Trophoblast cell (in vitro differentiated cells and primary cell): ENCODE measurements at regions not wholly inside any gene's neighbourhood (a gene's known extent, or its start where the extent isn't known, plus 50 kb on each side); places are given as distances from the start of the nearest gene placed in this dataset.

Experiments
- DNase-seq, 2 donors: peaks; one replicate each; pipeline ENCODE4 v3.0.0-alpha.2; 2016
- H2AFZ ChIP-seq: 2 replicates; pipeline ENCODE4 v1.6.1; 2013; ENCODE audit warnings: low read length, moderate library complexity, mild to moderate bottlenecking; ENCODE audit not compliant: insufficient read depth, poor library complexity
- H2AK5ac ChIP-seq: 2 replicates; pipeline ENCODE4 v1.6.1; 2013; ENCODE audit warnings: mild to moderate bottlenecking, low read length
- H2BK120ac ChIP-seq: 2 replicates; pipeline ENCODE4 v1.6.1; 2013; ENCODE audit warnings: low read length, mild to moderate bottlenecking, moderate library complexity; ENCODE audit not compliant: insufficient read depth, poor library complexity
- H2BK12ac ChIP-seq: 2 replicates; pipeline ENCODE4 v1.6.1; 2013; ENCODE audit warnings: mild to moderate bottlenecking, low read length, moderate library complexity
- H2BK5ac ChIP-seq: 2 replicates; pipeline ENCODE4 v1.6.1; 2013; ENCODE audit warnings: low read length, low read depth, moderate library complexity, mild to moderate bottlenecking; ENCODE audit not compliant: poor library complexity
- H3K14ac ChIP-seq: 2 replicates; pipeline ENCODE4 v1.6.1; 2013; ENCODE audit warnings: mild to moderate bottlenecking, low read length
- H3K18ac ChIP-seq: 2 replicates; pipeline ENCODE4 v1.6.1; 2013; ENCODE audit warnings: mild to moderate bottlenecking, low read length
- H3K23ac ChIP-seq: 2 replicates; pipeline ENCODE4 v1.6.1; 2013; ENCODE audit warnings: low read length
- H3K27ac ChIP-seq: 2 replicates; pipeline ENCODE4 v1.5.1; 2013; ENCODE audit warnings: low read depth, mild to moderate bottlenecking, inconsistent platforms, low read length, moderate library complexity
- H3K27me3 ChIP-seq: 2 replicates; pipeline ENCODE4 v1.6.1; 2013; ENCODE audit warnings: inconsistent platforms, mild to moderate bottlenecking, low read length, moderate library complexity; ENCODE audit not compliant: insufficient read depth
- H3K36me3 ChIP-seq, 2 experiments: 1 replicate in 1 of 2; 2 replicates in 1 of 2; pipeline ENCODE4 v1.6.1; 2013; ENCODE audit warnings: low read length in 2 of 2, mild to moderate bottlenecking in 2 of 2, moderate library complexity in 1 of 2; ENCODE audit not compliant: insufficient read depth in 2 of 2, control insufficient read depth in 1 of 2
- H3K4ac ChIP-seq: 2 replicates; pipeline ENCODE4 v1.6.1; 2013; ENCODE audit warnings: low read depth, mild to moderate bottlenecking, low read length, moderate library complexity
- H3K4me1 ChIP-seq, 2 experiments: 1 replicate in 1 of 2; 2 replicates in 1 of 2; pipeline ENCODE4 v1.6.1; 2013; ENCODE audit warnings: low read length in 2 of 2, mild to moderate bottlenecking in 2 of 2, moderate library complexity in 1 of 2; ENCODE audit not compliant: insufficient read depth in 2 of 2, control insufficient read depth in 1 of 2
- H3K4me2 ChIP-seq: 2 replicates; pipeline ENCODE4 v1.6.1; 2013; ENCODE audit warnings: inconsistent platforms, mild to moderate bottlenecking, low read length, moderate library complexity
- H3K4me3 ChIP-seq: 2 replicates; pipeline ENCODE4 v1.5.1; 2013; ENCODE audit warnings: mild to moderate bottlenecking, low read depth, low read length, inconsistent platforms
- H3K79me1 ChIP-seq: one replicate; pipeline ENCODE4 v1.6.1; 2013; ENCODE audit warnings: low read length
- H3K79me2 ChIP-seq: 2 replicates; pipeline ENCODE4 v1.6.1; 2013; ENCODE audit warnings: low read length, mild to moderate bottlenecking; ENCODE audit not compliant: control insufficient read depth, insufficient read depth, poor library complexity
- H3K9ac ChIP-seq: 2 replicates; pipeline ENCODE4 v1.6.1; 2013; ENCODE audit warnings: mild to moderate bottlenecking, low read length
- H3K9me3 ChIP-seq: 2 replicates; pipeline ENCODE4 v1.6.1; 2013; ENCODE audit warnings: low read depth, mild to moderate bottlenecking, control low read depth, inconsistent platforms, low read length; ENCODE audit not compliant: insufficient read depth
- H4K12ac ChIP-seq: 2 replicates; pipeline ENCODE4 v1.6.1; 2013; ENCODE audit warnings: low read depth, mild to moderate bottlenecking, low read length, moderate library complexity
- H4K8ac ChIP-seq: 2 replicates; pipeline ENCODE4 v1.6.1; 2013; ENCODE audit warnings: low read depth, mild to moderate bottlenecking, low read length, moderate library complexity
- H4K91ac ChIP-seq: one replicate; pipeline ENCODE4 v1.6.1; 2013; ENCODE audit warnings: low read depth, mild to moderate bottlenecking, low read length, moderate library complexity
- WGBS: extraction: QIAGEN DNeasy Blood & Tissue Kit; methylation state at CpG from one replicate; pipeline ENCODE4 v1.1.7; 2013; ENCODE audit warnings: missing lambda C conversion rate; ENCODE audit not compliant: insufficient read length, insufficient coverage; ENCODE audit errors: extremely low coverage; 5-methylcytosine and 5-hydroxymethylcytosine counted together

GRCh38 chr2:33681364-33681757, 82.3 kb upstream of the FAM98A start:
- no peak overlapping the region for H2BK5ac ChIP-seq
- H3K27ac ChIP-seq = no peak overlapping the region
- H3K9ac ChIP-seq = no peak overlapping the region
- no peak overlapping the region for H3K4me3 ChIP-seq
- H3K14ac ChIP-seq = no peak overlapping the region
- no peak overlapping the region for H2BK12ac ChIP-seq
- H3K4me1 ChIP-seq = no peaks in the 10 kb centered on the region
- no peaks in the 10 kb centered on the region for H3K27me3 ChIP-seq
- no peaks in the 10 kb centered on the region for H3K79me1 ChIP-seq
- H3K36me3 ChIP-seq = no peaks in the 10 kb centered on the region
- no CpG with 5 or more reads among the region's 1 CpG for WGBS
- H3K9me3 ChIP-seq = no peaks in the 10 kb centered on the region
- H2AK5ac ChIP-seq = no peak overlapping the region
- no peak overlapping the region for H3K18ac ChIP-seq
- no peak overlapping the region for H2BK120ac ChIP-seq
- H3K23ac ChIP-seq = no peak overlapping the region
- no peak overlapping the region for H3K4me2 ChIP-seq
- DNase-seq = peak in 1 of 2 donors; percentile 13
- no peak overlapping the region for H4K12ac ChIP-seq
- H2AFZ ChIP-seq = no peak overlapping the region
- H4K8ac ChIP-seq = no peak overlapping the region
- H4K91ac ChIP-seq = no peak overlapping the region
- no peak overlapping the region for H3K4ac ChIP-seq
- no peaks in the 10 kb centered on the region for H3K79me2 ChIP-seq

GRCh38 chr2:33680644-33681363, 81.7 kb upstream of the FAM98A start:
- no peaks in the 10 kb centered on the region for H3K36me3 ChIP-seq
- H2BK12ac ChIP-seq = no peak overlapping the region
- H3K23ac ChIP-seq = no peak overlapping the region
- no peaks in the 10 kb centered on the region for H3K79me1 ChIP-seq
- H3K4ac ChIP-seq = no peak overlapping the region
- no peak for DNase-seq
- no peak overlapping the region for H3K9ac ChIP-seq
- no peak overlapping the region for H2AFZ ChIP-seq
- H2AK5ac ChIP-seq = no peak overlapping the region
- no peak overlapping the region for H4K8ac ChIP-seq
- no peak overlapping the region for H3K27ac ChIP-seq
- H4K12ac ChIP-seq = no peak overlapping the region
- no peaks in the 10 kb centered on the region for H3K4me1 ChIP-seq
- no peak overlapping the region for H3K4me3 ChIP-seq
- H3K9me3 ChIP-seq = no peaks in the 10 kb centered on the region
- no peak overlapping the region for H2BK120ac ChIP-seq
- no CpG with 5 or more reads among the region's 12 CpGs for WGBS
- H2BK5ac ChIP-seq = no peak overlapping the region
- no peaks in the 10 kb centered on the region for H3K79me2 ChIP-seq
- no peak overlapping the region for H3K14ac ChIP-seq
- no peak overlapping the region for H4K91ac ChIP-seq
- no peak overlapping the region for H3K18ac ChIP-seq
- no peaks in the 10 kb centered on the region for H3K27me3 ChIP-seq
- no peak overlapping the region for H3K4me2 ChIP-seq

GRCh38 chr2:33678436-33678835, 79.3 kb upstream of the FAM98A start:
- Histone ChIP-seq H3K18ac (no peak overlapping the region), H3K27ac (no peak overlapping the region), H4K8ac (no peak overlapping the region), H3K4me2 (no peak overlapping the region), H3K79me2 (no peaks in the 10 kb centered on the region), H3K27me3 (no peaks in the 10 kb centered on the region), H2BK12ac (no peak overlapping the region), H3K4ac (no peak overlapping the region), H3K9me3 (no peaks in the 10 kb centered on the region), H3K23ac (no peak overlapping the region), H2BK120ac (no peak overlapping the region), H3K36me3 (no peaks in the 10 kb centered on the region), H3K79me1 (no peaks in the 10 kb centered on the region), H2BK5ac (no peak overlapping the region), H2AFZ (no peak overlapping the region), H4K91ac (no peak overlapping the region), H4K12ac (no peak overlapping the region), H3K4me3 (no peak overlapping the region), H2AK5ac (no peak overlapping the region), H3K9ac (no peak overlapping the region), H3K4me1 (no peaks in the 10 kb centered on the region), H3K14ac (no peak overlapping the region)
- no peak for DNase-seq
- no CpG with 5 or more reads among the region's 1 CpG for WGBS

- Histone ChIP-seq H2BK5ac (no peak overlapping the region), H3K14ac (no peak overlapping the region), H3K18ac (no peak overlapping the region), H3K27ac (no peak overlapping the region), H3K4me3 (no peak overlapping the region), H4K91ac (no peak overlapping the region), H3K4ac (no peak overlapping the region), H3K9ac (no peak overlapping the region), H3K79me1 (no peaks in the 10 kb centered on the region), H2AFZ (no peak overlapping the region), H4K8ac (no peak overlapping the region), H2AK5ac (no peak overlapping the region), H3K27me3 (no peaks in the 10 kb centered on the region), H3K36me3 (no peaks in the 10 kb centered on the region), H3K79me2 (no peaks in the 10 kb centered on the region), H3K4me1 (no peaks in the 10 kb centered on the region), H4K12ac (no peak overlapping the region), H3K4me2 (no peak overlapping the region), H2BK12ac (no peak overlapping the region), H3K9me3 (no peaks in the 10 kb centered on the region), H2BK120ac (no peak overlapping the region), H3K23ac (no peak overlapping the region)
- no CpG with 5 or more reads among the region's 2 CpGs for WGBS
- peak in 1 of 2 donors; percentile 17 for DNase-seq
Observed at GRCh38 chr2:33673937-33674336, 74.8 kb upstream of the FAM98A start.
